ENCODE measurements at regions not wholly inside any gene's neighbourhood (a gene's known extent, or its start where the extent isn't known, plus 50 kb on each side); places are given as distances from the start of the nearest gene placed in this dataset.
"Not testable (repeated sequence)": the region's sequence is repeated elsewhere in the genome, so short reads cannot be mapped to it uniquely, and the experiment has no call there.

- intact Hi-C loops (cut with DNase I) = no loop called here
- DNase-seq = no peak
These were observed 119.6 kb downstream of the VPREB1 start for GRCh38 chr22:22364207-22364606.

GRCh38 chr22:22366537-22366936 is 122.0 kb downstream of the VPREB1 start:
- no peak for DNase-seq
- intact Hi-C loops (cut with DNase I) = no loop called here

DNA sequence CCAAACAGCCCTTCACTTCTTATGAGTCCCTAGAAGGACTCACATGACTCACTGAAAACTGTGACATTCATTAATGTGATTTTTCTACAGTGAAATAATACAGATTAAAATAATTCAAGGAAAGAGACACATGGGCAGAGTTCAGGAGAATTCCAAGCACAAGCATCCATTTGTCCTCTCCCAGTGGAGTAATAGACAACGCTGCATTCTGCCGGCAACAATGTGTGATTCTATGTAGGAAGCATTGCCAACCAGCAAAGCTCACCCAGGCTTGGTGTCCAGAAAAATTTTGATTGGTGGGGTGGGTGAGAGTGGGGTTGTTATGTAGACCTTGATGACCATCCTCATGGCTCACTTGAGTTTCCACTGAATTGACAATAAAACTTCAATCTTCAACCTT is 123.9 kb downstream of the VPREB1 start:
- intact Hi-C loops (cut with DNase I) = no loop called here
- peak in 14 of 42 donors; percentile 15 to 66 (median 50) for DNase-seq

DNA sequence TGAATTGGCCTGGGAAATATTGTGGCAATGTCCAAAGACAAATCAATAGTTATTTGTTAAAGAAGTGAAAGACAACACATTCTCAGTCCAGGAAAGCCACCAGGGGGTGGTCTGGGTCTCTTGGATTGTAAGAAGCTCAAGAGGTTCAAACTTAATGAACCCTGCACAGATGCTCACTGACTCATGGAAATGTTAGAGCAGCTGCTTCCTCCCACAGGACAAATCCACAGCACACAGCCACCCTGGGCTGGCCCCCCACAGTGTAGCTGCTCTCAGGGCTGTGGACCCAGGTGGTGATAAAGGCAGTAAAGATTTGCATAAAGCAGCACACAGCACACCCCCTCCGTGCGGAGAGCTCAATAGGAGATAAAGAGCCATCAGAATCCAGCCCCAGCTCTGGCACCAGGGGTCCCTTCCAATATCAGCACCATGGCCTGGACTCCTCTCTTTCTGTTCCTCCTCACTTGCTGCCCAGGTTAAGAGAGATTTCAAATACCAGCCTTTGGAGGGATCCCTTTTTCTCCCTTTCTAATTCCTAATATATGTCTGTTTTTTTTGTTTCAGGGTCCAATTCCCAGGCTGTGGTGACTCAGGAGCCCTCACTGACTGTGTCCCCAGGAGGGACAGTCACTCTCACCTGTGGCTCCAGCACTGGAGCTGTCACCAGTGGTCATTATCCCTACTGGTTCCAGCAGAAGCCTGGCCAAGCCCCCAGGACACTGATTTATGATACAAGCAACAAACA is 124.8 kb downstream of the VPREB1 start:
- intact Hi-C loops (cut with DNase I) = not testable (repeated sequence)
- DNase-seq = peak in 1 of 42 donors; percentile 16

DNA sequence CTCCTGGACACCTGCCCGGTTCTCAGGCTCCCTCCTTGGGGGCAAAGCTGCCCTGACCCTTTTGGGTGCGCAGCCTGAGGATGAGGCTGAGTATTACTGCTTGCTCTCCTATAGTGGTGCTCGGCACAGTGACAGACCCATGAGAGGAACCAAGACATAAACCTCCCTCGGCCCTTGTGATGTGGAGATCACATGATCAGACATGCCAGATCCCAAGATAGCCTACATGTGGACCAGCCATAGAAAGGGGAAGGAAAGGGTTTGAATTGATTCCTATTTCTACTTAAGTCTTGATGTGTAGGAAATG is 125.3 kb downstream of the VPREB1 start:
- intact Hi-C loops (cut with DNase I) = no loop called here
- peak in 17 of 42 donors; percentile 9 to 65 (median 30) for DNase-seq

DNA sequence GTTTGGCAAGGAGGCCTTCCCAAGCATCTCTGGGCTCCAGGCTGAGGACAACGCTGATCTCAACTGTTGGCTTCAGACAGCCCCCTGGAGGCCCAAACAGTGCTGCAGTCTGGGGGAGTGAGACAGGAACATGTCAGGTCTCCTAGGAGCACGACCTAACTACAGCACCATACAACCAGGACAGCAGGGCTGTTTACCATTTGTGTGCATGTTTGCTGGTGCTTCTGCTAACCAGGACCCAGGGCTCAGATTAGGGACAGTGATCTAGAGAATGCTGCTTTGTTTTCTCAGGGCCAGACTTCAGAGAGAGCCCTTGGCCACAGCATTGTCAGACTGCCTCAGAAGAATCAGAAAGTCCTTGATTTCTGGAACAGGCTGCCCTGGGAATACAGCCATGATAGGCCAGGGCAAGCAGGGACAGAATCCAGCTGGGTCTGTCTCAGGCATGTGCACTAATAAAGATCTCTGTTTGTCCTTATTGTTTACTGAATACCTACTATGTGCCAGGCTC is 126.5 kb downstream of the VPREB1 start:
- intact Hi-C loops (cut with DNase I) = no loop called here
- DNase-seq = peak in 25 of 42 donors; percentile 23 to 82 (median 46)

GRCh38 chr22:22372086-22372485 is 127.5 kb downstream of the VPREB1 start:
- intact Hi-C loops (cut with DNase I) = no loop called here
- DNase-seq = no peak

- intact Hi-C loops (cut with DNase I) = no loop called here
- no peak for DNase-seq
These were observed 129.6 kb downstream of the VPREB1 start for GRCh38 chr22:22374163-22374562.

GRCh38 chr22:22374579-22374978 is 130.0 kb downstream of the VPREB1 start:
- no peak for DNase-seq
- intact Hi-C loops (cut with DNase I) = no loop called here

- intact Hi-C loops (cut with DNase I) = no loop called here
- DNase-seq = no peak
These were observed 131.2 kb downstream of the VPREB1 start for GRCh38 chr22:22375576-22376351.

GRCh38 chr22:22376352-22376706 is 131.7 kb downstream of the VPREB1 start:
- intact Hi-C loops (cut with DNase I) = no loop called here
- no peak for DNase-seq

GRCh38 chr22:22376884-22377283 is 131.7 kb downstream of the ZNF280B start:
- intact Hi-C loops (cut with DNase I); DNase-seq: not testable (repeated sequence)

DNA sequence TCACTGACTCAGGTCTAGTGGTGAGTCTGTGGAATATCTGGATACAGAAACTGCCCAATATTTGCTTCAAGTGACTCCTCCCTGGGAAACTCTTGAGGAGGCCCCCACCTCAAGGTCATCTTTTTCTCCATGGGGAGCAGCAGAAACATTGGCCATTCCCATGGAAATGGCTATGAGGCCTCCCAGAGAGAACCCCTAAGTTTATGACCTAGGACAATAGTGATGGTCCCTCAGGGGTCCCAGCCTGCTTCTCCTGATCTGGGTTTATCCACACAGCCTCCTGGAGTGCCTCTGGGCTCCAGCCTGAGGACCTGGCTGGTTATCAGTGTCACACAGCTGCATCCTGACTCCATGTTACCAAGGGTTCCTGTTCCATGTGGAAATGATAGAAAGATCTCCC is 131.2 kb downstream of the ZNF280B start:
- DNase-seq = no peak
- intact Hi-C loops (cut with DNase I) = no loop called here

- intact Hi-C loops (cut with DNase I) = no loop called here
- DNase-seq = no peak
These were observed 129.8 kb downstream of the ZNF280B start for GRCh38 chr22:22378446-22379415.

DNA sequence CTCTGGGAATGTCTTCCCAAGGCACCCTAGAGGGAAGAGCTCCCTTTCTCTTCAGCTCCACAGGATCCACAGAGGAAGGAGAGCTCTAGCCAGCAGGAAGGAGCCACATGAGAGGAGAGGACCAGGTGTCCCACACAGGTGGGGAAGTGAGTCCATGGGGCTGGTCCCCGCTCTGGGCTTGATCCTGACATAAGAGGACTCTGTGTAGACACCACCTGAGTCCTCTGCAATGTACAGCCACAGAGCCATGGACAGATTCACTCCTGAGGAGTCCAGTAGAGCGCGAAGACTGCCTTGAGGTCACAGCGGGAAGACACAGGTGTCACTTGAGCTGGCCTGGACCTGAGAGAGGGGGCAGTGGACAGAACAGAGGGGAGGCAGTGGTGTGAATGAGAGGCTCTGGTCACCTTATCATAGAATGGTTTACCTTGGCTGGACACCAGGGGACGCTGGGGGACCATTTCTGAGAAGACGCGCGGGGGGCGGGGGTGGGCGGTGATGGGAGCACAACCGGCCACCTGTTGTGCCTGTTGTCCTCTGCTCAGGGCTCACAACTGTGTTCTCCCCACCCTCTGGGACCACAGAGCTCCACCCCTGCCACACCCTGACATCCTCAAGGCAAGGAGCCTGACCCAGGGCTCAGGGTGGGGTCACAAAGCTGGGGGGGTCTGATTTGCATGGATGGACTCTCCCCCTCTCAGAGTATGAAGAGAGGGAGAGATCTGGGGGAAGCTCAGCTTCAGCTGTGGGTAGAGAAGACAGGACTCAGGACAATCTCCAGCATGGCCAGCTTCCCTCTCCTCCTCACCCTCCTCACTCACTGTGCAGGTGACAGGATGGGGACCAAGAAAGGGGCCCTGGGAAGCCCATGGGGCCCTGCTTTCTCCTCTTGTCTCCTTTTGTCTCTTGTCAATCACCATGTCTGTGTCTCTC is 128.2 kb downstream of the ZNF280B start:
- peak in 2 of 42 donors; percentile 53 to 55 for DNase-seq
- intact Hi-C loops (cut with DNase I) = no loop called here

GRCh38 chr22:22381292-22381691 is 127.2 kb downstream of the ZNF280B start:
- DNase-seq; intact Hi-C loops (cut with DNase I): not testable (repeated sequence)

DNA sequence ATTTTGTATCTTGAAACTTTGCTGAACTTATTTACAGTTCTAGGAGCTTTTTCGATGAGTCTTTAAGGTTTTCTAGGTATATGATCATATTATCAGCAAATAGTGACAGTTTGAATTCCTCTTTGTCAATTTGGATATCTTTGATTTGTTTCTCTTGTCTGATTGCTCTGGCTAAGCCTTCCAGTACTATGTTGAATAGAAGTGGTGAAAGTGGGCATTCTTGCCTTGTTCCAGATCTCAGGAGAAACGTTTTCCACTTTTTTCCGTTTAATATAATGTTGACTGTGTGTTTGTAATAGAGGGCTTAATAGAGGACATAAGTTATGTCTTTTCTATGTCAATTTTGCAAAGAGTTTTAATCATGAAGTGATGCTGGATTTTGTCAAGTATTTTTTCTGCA is 124.3 kb downstream of the ZNF280B start:
- intact Hi-C loops (cut with DNase I) = no loop called here
- no peak for DNase-seq

GRCh38 chr22:22384668-22385244 is 123.8 kb downstream of the ZNF280B start:
- intact Hi-C loops (cut with DNase I) = no loop called here
- no peak for DNase-seq
